ENCODE measurements at regions not wholly inside any gene's neighbourhood (a gene's known extent, or its start where the extent isn't known, plus 50 kb on each side); places are given as distances from the start of the nearest gene placed in this dataset.
"Not testable (repeated sequence)": the region's sequence is repeated elsewhere in the genome, so short reads cannot be mapped to it uniquely, and the experiment has no call there.

DNA sequence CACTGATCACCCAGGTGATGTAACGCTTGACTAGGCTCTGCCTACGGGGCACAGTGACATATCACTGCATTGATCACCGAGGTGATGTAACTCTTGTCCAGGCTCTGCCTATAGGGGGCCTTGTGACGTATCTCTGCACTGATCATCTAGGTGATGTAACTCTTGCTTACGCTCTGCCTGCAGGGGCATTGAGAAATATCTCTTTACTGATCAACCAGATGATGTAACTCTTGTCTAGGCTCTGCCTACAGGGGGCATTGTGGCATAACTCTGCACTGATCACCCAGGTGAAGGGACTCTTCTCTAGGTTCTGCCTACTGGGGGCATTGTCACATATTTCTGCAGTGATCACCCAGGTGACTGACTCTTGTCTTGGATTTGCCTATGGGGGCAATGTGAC is 50.9 kb upstream of the USP14 start:
- H3K27me3 ChIP-seq (ENCODE audit: control insufficient read depth in 2 of 2, insufficient read depth in 2 of 2, low read length in 2 of 2); CTCF ChIA-PET; POLR2A ChIA-PET; H3K4me1 ChIP-seq (ENCODE audit: control insufficient read depth, extremely low read depth, insufficient read depth, low read length); H4K20me1 ChIP-seq (replicated peaks; ENCODE audit: control insufficient read depth, extremely low read depth, insufficient read depth, low read length); H3K4me2 ChIP-seq (ENCODE audit: insufficient read depth, low read length); BruUV-seq (replicated peaks); DNase-seq (ENCODE audit: low read depth, low spot score); H3K79me2 ChIP-seq (ENCODE audit: control insufficient read depth, insufficient read depth, low read length); intact Hi-C loops (cut with micrococcal nuclease); H3K9ac ChIP-seq (replicated peaks; ENCODE audit: extremely low read depth, insufficient read depth, low read length); H3K9me1 ChIP-seq (replicated peaks; ENCODE audit: control insufficient read depth, extremely low read depth, insufficient read depth, low read length); H3K9me3 ChIP-seq (replicated peaks; ENCODE audit: control insufficient read depth, insufficient read depth, low read length); FAIRE-seq; dilution Hi-C loops (cut with MboI; ENCODE audit: extremely low pct_ligation_motif_present, low sequenced_read_pairs); H3K4me3 ChIP-seq (replicated peaks in 1 of 3; ENCODE audit: insufficient read depth in 1 of 3, low read depth in 1 of 3, low read length in 3 of 3); H3K36me3 ChIP-seq (ENCODE audit: control insufficient read depth in 2 of 2, extremely low read depth in 1 of 2, insufficient read depth in 2 of 2, low read length in 2 of 2); H2AFZ ChIP-seq (ENCODE audit: low read depth, low read length); H3K27ac ChIP-seq (ENCODE audit: insufficient read depth, low read depth, low read length): not testable (repeated sequence)

DNA sequence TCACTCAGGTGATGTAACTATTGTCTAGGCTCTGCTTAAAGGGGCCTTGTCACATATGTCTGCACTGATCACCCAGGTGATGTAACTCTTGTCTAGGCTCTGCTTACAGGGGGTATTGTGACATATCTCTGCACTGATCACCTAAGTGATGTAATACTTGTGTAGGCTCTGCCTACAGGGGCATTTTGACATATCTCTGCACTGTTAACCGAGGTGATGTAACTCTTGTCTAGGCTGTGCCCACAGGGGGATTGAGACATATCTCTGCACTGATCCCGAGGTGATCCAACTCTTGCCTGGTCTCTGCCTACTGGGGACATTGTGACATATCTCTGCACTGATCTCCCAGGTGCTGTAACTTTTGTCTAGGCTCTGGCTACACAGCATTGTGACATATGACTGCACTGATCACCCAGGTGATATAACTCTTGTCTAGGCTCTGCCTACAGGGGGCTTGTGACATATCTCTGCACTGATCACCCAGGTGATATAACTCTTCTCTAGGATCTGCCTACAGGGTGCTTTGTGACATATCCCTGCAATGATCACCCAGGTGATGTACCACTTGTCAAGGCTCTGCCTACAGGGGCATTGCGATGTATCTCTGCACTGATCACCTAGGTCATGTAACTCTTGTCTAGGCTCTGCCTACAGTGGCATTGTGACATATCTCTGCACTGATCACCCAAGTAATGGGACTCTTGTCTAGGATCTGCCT is 50.3 kb upstream of the USP14 start:
- BruUV-seq (replicated peaks); POLR2A ChIA-PET; H3K36me3 ChIP-seq (ENCODE audit: control insufficient read depth in 2 of 2, extremely low read depth in 1 of 2, insufficient read depth in 2 of 2, low read length in 2 of 2); H3K27ac ChIP-seq (ENCODE audit: insufficient read depth, low read depth, low read length); H3K9ac ChIP-seq (replicated peaks; ENCODE audit: extremely low read depth, insufficient read depth, low read length); H2AFZ ChIP-seq (ENCODE audit: low read depth, low read length); H3K4me3 ChIP-seq (replicated peaks in 1 of 3; ENCODE audit: insufficient read depth in 1 of 3, low read depth in 1 of 3, low read length in 3 of 3); H4K20me1 ChIP-seq (replicated peaks; ENCODE audit: control insufficient read depth, extremely low read depth, insufficient read depth, low read length); dilution Hi-C loops (cut with MboI; ENCODE audit: extremely low pct_ligation_motif_present, low sequenced_read_pairs); H3K79me2 ChIP-seq (ENCODE audit: control insufficient read depth, insufficient read depth, low read length); H3K4me2 ChIP-seq (ENCODE audit: insufficient read depth, low read length); DNase-seq (ENCODE audit: low read depth, low spot score); H3K27me3 ChIP-seq (ENCODE audit: control insufficient read depth in 2 of 2, insufficient read depth in 2 of 2, low read length in 2 of 2); CTCF ChIA-PET; H3K4me1 ChIP-seq (ENCODE audit: control insufficient read depth, extremely low read depth, insufficient read depth, low read length); H3K9me1 ChIP-seq (replicated peaks; ENCODE audit: control insufficient read depth, extremely low read depth, insufficient read depth, low read length); intact Hi-C loops (cut with micrococcal nuclease); H3K9me3 ChIP-seq (replicated peaks; ENCODE audit: control insufficient read depth, insufficient read depth, low read length); FAIRE-seq: not testable (repeated sequence)
